ENCODE measurements at regions not wholly inside any gene's neighbourhood (a gene's known extent, or its start where the extent isn't known, plus 50 kb on each side); places are given as distances from the start of the nearest gene placed in this dataset.
"Not testable (repeated sequence)": the region's sequence is repeated elsewhere in the genome, so short reads cannot be mapped to it uniquely, and the experiment has no call there.

- not testable (repeated sequence) for TF ChIP-seq ZNF623 (tag by site-specific recombination; IDR thresholded peaks at IDR 0.05); REST (tag by site-specific recombination; IDR thresholded peaks at IDR 0.05); TRIM28 (IDR thresholded peaks at IDR 0.05; ENCODE audit: borderline replicate concordance, low read length); CTCF (tag by site-specific recombination; IDR thresholded peaks at IDR 0.05); ZNF398 (tag by site-specific recombination; IDR thresholded peaks at IDR 0.05)
Measured at GRCh38 chrX:67475259-67475658, 68.6 kb upstream of the AR start.

All from HEK293 (cell line).